ENCODE measurements at regions not wholly inside any gene's neighbourhood (a gene's known extent, or its start where the extent isn't known, plus 50 kb on each side); places are given as distances from the start of the nearest gene placed in this dataset.

DNA sequence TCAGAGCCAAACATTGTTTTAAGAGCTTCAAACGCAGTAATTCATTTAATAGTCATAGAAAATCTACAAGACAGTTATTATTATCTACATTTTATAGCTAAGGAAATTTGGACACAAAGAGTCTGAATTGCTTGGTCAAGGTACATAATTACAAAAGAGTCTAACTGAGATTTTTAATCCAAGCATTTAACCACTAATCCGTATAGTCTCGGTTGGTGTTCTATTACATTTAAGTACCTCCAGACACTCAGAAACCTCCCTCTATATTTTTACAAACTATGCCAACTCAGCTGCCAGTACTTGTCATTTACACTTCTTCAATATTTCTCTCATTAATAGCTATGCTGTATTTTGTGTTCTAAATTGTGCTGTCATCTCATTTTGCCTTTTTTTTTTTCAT lies 240.2 kb upstream of the PLSCR5 start:
- Histone ChIP-seq H3K4me3 (ENCODE audit: control insufficient read depth in 1 of 7, extremely low read depth in 1 of 7, insufficient read depth in 4 of 7, low read depth in 2 of 7, low read length in 6 of 7) (no peak overlapping the region), H3K4me1 (ENCODE audit: control extremely low read depth in 1 of 4, control insufficient read depth in 4 of 4, insufficient read depth in 4 of 4, low read length in 3 of 4) (no peaks in the 10 kb centered on the region), H3K36me3 (ENCODE audit: control insufficient read depth in 4 of 4, insufficient read depth in 4 of 4, low read length in 3 of 4) (no peaks in the 10 kb centered on the region), H3K27ac (ENCODE audit: insufficient read depth in 1 of 2, low read depth in 1 of 2, low read length in 2 of 2, poor library complexity in 1 of 2, severe bottlenecking in 2 of 2) (no peak overlapping the region), H3K9me3 (ENCODE audit: control extremely low read depth in 1 of 5, control insufficient read depth in 4 of 5, insufficient read depth in 2 of 5, low read depth in 1 of 5, low read length in 4 of 5) (no peaks in the 10 kb centered on the region), H3K27me3 (replicated peaks in 2 of 5; ENCODE audit: control insufficient read depth in 4 of 5, insufficient read depth in 5 of 5, low read length in 4 of 5) (no peaks in the 10 kb centered on the region)
- ChIA-PET POLR2A (no interaction called here), CTCF (no interaction called here)
- no peak for DNase-seq
- no CpG with 5 or more reads among the region's 3 CpGs for WGBS (ENCODE audit: insufficient coverage)

DNA sequence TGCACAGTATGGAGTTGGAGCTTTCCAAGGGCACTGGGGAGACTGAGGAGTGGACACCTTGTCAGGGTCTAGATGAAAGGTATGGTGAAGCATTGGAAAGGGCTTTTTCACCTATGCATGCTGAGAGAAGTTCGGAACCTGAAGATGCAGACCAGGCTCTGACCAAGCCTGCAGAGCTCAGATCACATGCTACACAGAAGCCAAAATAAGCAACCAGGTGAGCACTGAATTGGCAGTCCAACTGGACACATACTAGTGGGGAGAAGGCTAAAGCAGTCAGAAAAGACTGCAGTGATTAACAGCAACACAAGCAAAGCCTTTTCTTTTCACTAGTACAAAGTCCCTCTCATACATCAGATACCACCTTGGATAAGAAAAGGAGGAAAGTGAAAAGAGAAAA lies 238.3 kb upstream of the PLSCR5 start:
- Histone ChIP-seq H3K27me3 (replicated peaks in 2 of 5; ENCODE audit: control insufficient read depth in 4 of 5, insufficient read depth in 5 of 5, low read length in 4 of 5) (no peaks in the 10 kb centered on the region), H3K4me3 (ENCODE audit: control insufficient read depth in 1 of 7, extremely low read depth in 1 of 7, insufficient read depth in 4 of 7, low read depth in 2 of 7, low read length in 6 of 7) (no peak overlapping the region), H3K9me3 (ENCODE audit: control extremely low read depth in 1 of 5, control insufficient read depth in 4 of 5, insufficient read depth in 2 of 5, low read depth in 1 of 5, low read length in 4 of 5) (no peaks in the 10 kb centered on the region), H3K4me1 (ENCODE audit: control extremely low read depth in 1 of 4, control insufficient read depth in 4 of 4, insufficient read depth in 4 of 4, low read length in 3 of 4) (no peaks in the 10 kb centered on the region), H3K36me3 (ENCODE audit: control insufficient read depth in 4 of 4, insufficient read depth in 4 of 4, low read length in 3 of 4) (no peaks in the 10 kb centered on the region), H3K27ac (ENCODE audit: insufficient read depth in 1 of 2, low read depth in 1 of 2, low read length in 2 of 2, poor library complexity in 1 of 2, severe bottlenecking in 2 of 2) (no peak overlapping the region)
- POLR2A ChIA-PET, result no interaction called here
- CTCF ChIA-PET, result no interaction called here
- no peak for DNase-seq
- 100% methylated on average over 1 of the region's 1 CpG for WGBS (ENCODE audit: insufficient coverage)

DNA sequence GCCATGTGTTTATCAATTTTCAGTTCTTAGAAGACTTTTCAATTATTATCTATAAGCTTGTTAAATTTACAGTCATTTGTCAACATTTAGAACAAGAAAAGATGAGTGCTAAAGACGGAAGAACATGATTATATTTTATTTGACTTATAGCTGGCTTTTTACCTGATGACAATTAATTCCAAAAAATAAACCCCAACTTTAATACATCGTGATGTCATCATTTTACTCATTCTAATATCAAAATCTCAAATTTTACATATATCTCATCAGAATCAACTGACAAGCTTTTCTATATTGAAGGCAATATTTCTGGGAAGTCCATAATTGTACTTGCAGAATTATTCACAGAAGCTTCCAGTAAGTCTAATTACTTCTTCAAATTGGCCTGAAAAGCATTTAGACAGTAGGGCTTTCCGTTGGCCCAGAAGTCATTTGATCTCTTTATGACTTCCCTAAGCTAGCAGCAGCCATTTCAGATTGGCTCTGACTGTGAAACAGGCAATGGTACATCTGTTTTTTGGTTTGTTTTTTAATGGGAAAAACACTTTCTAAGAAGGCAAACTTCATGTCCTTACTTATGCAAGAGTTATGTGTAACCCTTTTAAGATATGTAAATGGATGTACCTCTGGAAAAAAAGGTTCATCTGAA lies 234.7 kb upstream of the PLSCR5 start:
- no peaks in the 10 kb centered on the region for H3K27me3 ChIP-seq (replicated peaks in 2 of 5; ENCODE audit: control insufficient read depth in 4 of 5, insufficient read depth in 5 of 5, low read length in 4 of 5)
- no peak for DNase-seq
- WGBS (ENCODE audit: insufficient coverage), result 64% methylated on average over 2 of the region's 3 CpGs
- no peak overlapping the region for H3K4me3 ChIP-seq (ENCODE audit: control insufficient read depth in 1 of 7, extremely low read depth in 1 of 7, insufficient read depth in 4 of 7, low read depth in 2 of 7, low read length in 6 of 7)
- no peaks in the 10 kb centered on the region for H3K4me1 ChIP-seq (ENCODE audit: control extremely low read depth in 1 of 4, control insufficient read depth in 4 of 4, insufficient read depth in 4 of 4, low read length in 3 of 4)
- H3K9me3 ChIP-seq (ENCODE audit: control extremely low read depth in 1 of 5, control insufficient read depth in 4 of 5, insufficient read depth in 2 of 5, low read depth in 1 of 5, low read length in 4 of 5), result no peaks in the 10 kb centered on the region
- no peak overlapping the region for H3K27ac ChIP-seq (ENCODE audit: insufficient read depth in 1 of 2, low read depth in 1 of 2, low read length in 2 of 2, poor library complexity in 1 of 2, severe bottlenecking in 2 of 2)
- no peaks in the 10 kb centered on the region for H3K36me3 ChIP-seq (ENCODE audit: control insufficient read depth in 4 of 4, insufficient read depth in 4 of 4, low read length in 3 of 4)
- ChIA-PET POLR2A (no interaction called here), CTCF (no interaction called here)

DNA sequence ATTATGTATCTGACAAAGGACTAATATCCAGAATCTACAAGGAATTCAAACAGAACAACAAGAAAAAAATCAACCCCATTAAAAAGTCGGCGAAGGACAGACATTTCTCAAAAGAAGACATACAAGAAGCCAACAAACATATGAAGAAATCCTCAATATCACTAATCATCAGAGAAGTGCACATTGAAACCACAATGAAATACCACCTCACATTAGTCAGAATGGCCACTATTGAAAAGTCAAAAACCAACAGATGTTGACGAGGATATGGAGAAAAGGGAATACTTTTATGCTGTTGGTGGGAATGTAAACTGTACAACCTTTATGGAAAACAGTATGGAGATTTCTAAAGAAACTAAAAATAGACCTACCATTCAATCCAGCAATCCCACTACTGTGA lies 233.1 kb upstream of the PLSCR5 start:
- ChIA-PET CTCF (no interaction called here), POLR2A (no interaction called here)
- Histone ChIP-seq H3K27ac (ENCODE audit: insufficient read depth in 1 of 2, low read depth in 1 of 2, low read length in 2 of 2, poor library complexity in 1 of 2, severe bottlenecking in 2 of 2) (no peak overlapping the region), H3K4me3 (ENCODE audit: control insufficient read depth in 1 of 7, extremely low read depth in 1 of 7, insufficient read depth in 4 of 7, low read depth in 2 of 7, low read length in 6 of 7) (no peak overlapping the region), H3K9me3 (ENCODE audit: control extremely low read depth in 1 of 5, control insufficient read depth in 4 of 5, insufficient read depth in 2 of 5, low read depth in 1 of 5, low read length in 4 of 5) (no peaks in the 10 kb centered on the region), H3K4me1 (ENCODE audit: control extremely low read depth in 1 of 4, control insufficient read depth in 4 of 4, insufficient read depth in 4 of 4, low read length in 3 of 4) (no peaks in the 10 kb centered on the region), H3K36me3 (ENCODE audit: control insufficient read depth in 4 of 4, insufficient read depth in 4 of 4, low read length in 3 of 4) (no peaks in the 10 kb centered on the region), H3K27me3 (replicated peaks in 2 of 5; ENCODE audit: control insufficient read depth in 4 of 5, insufficient read depth in 5 of 5, low read length in 4 of 5) (no peaks in the 10 kb centered on the region)
- WGBS (ENCODE audit: insufficient coverage), result 100% methylated on average over 2 of the region's 3 CpGs
- no peak for DNase-seq

DNA sequence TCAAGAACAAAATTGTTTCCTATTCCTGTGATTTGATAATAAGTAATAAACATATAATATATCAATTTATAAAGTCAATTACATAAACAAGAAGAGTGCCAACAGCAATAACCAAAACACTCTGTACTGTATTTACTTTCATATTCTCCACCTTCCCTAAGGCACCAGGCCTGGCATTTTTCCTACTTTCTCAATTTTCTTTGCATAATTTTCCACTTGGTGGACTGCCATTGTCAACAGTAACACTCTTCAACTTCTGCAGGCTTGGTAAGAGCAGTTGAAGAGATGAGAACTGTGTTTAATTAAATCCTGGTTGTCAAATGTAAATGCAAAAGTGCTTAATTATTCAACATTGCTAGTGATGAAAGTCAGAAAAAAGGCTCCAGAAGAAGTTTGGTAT lies 229.8 kb upstream of the PLSCR5 start:
- no peak for DNase-seq
- Histone ChIP-seq H3K27ac (ENCODE audit: insufficient read depth in 1 of 2, low read depth in 1 of 2, low read length in 2 of 2, poor library complexity in 1 of 2, severe bottlenecking in 2 of 2) (no peak overlapping the region), H3K9me3 (ENCODE audit: control extremely low read depth in 1 of 5, control insufficient read depth in 4 of 5, insufficient read depth in 2 of 5, low read depth in 1 of 5, low read length in 4 of 5) (no peaks in the 10 kb centered on the region), H3K36me3 (ENCODE audit: control insufficient read depth in 4 of 4, insufficient read depth in 4 of 4, low read length in 3 of 4) (no peaks in the 10 kb centered on the region), H3K27me3 (replicated peaks in 2 of 5; ENCODE audit: control insufficient read depth in 4 of 5, insufficient read depth in 5 of 5, low read length in 4 of 5) (no peaks in the 10 kb centered on the region), H3K4me1 (ENCODE audit: control extremely low read depth in 1 of 4, control insufficient read depth in 4 of 4, insufficient read depth in 4 of 4, low read length in 3 of 4) (no peaks in the 10 kb centered on the region), H3K4me3 (ENCODE audit: control insufficient read depth in 1 of 7, extremely low read depth in 1 of 7, insufficient read depth in 4 of 7, low read depth in 2 of 7, low read length in 6 of 7) (no peak overlapping the region)
- POLR2A ChIA-PET, result no interaction called here
- CTCF ChIA-PET, result no interaction called here

DNA sequence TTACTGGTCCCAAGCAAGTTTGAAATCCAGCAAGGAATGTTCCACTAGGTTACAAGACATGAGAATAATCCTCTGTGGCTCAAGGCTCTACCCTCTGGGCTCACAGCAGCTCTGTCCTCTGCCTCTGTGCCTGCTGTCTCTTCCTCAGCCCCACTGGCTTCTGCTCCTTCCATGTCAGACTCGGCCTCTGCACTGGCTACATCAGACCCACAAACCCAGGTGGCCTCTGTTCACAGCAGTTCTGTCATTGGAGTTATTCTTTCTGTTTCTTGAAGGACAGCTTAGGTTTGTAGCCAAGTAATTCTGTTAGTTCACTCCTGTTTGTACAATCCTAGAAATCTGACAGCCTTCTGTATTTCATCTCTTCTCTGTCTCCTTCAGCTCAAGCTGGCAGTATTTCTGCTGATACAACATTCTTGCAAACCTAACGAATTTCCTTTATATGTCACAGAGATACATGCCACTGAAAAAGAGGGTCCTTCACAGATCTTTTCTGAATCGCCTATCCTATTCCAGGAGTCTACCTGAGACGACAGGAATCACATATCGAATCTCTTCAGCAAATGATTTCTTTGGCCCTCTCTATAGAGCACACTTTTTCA lies 227.8 kb upstream of the PLSCR5 start:
- no peak for DNase-seq
- Histone ChIP-seq H3K27ac (ENCODE audit: insufficient read depth in 1 of 2, low read depth in 1 of 2, low read length in 2 of 2, poor library complexity in 1 of 2, severe bottlenecking in 2 of 2) (no peak overlapping the region), H3K27me3 (replicated peaks in 2 of 5; ENCODE audit: control insufficient read depth in 4 of 5, insufficient read depth in 5 of 5, low read length in 4 of 5) (no peaks in the 10 kb centered on the region), H3K4me3 (ENCODE audit: control insufficient read depth in 1 of 7, extremely low read depth in 1 of 7, insufficient read depth in 4 of 7, low read depth in 2 of 7, low read length in 6 of 7) (no peak overlapping the region), H3K4me1 (ENCODE audit: control extremely low read depth in 1 of 4, control insufficient read depth in 4 of 4, insufficient read depth in 4 of 4, low read length in 3 of 4) (no peaks in the 10 kb centered on the region), H3K9me3 (ENCODE audit: control extremely low read depth in 1 of 5, control insufficient read depth in 4 of 5, insufficient read depth in 2 of 5, low read depth in 1 of 5, low read length in 4 of 5) (no peaks in the 10 kb centered on the region), H3K36me3 (ENCODE audit: control insufficient read depth in 4 of 4, insufficient read depth in 4 of 4, low read length in 3 of 4) (no peaks in the 10 kb centered on the region)
- ChIA-PET POLR2A (no interaction called here), CTCF (no interaction called here)
- 80% methylated on average over 2 of the region's 5 CpGs for WGBS (ENCODE audit: insufficient coverage)

DNA sequence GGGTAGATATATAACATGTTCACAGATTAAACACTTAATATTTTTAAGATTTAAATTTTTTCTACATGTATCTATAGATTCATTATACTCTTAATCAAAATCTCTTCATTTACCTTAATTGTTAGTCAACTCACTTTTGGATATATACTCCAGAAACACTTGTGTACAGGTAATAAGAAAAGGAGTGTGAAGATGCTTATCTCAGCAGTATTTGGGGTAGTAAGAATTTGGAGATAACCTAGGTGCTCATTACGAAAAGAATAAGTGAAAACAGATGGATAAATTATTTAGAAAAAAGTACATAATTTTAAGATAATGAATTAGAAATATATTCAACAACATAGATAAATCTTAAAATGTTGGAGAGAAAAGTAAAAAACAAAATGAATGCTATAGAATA lies 226.5 kb upstream of the PLSCR5 start:
- no CpG with 5 or more reads among the region's 1 CpG for WGBS (ENCODE audit: insufficient coverage)
- no peaks in the 10 kb centered on the region for H3K4me1 ChIP-seq (ENCODE audit: control extremely low read depth in 1 of 4, control insufficient read depth in 4 of 4, insufficient read depth in 4 of 4, low read length in 3 of 4)
- H3K27me3 ChIP-seq (replicated peaks in 2 of 5; ENCODE audit: control insufficient read depth in 4 of 5, insufficient read depth in 5 of 5, low read length in 4 of 5), result no peaks in the 10 kb centered on the region
- no peaks in the 10 kb centered on the region for H3K9me3 ChIP-seq (ENCODE audit: control extremely low read depth in 1 of 5, control insufficient read depth in 4 of 5, insufficient read depth in 2 of 5, low read depth in 1 of 5, low read length in 4 of 5)
- H3K36me3 ChIP-seq (ENCODE audit: control insufficient read depth in 4 of 4, insufficient read depth in 4 of 4, low read length in 3 of 4), result no peaks in the 10 kb centered on the region
- ChIA-PET POLR2A (no interaction called here), CTCF (no interaction called here)
- no peak overlapping the region for H3K27ac ChIP-seq (ENCODE audit: insufficient read depth in 1 of 2, low read depth in 1 of 2, low read length in 2 of 2, poor library complexity in 1 of 2, severe bottlenecking in 2 of 2)
- no peak overlapping the region for H3K4me3 ChIP-seq (ENCODE audit: control insufficient read depth in 1 of 7, extremely low read depth in 1 of 7, insufficient read depth in 4 of 7, low read depth in 2 of 7, low read length in 6 of 7)
- no peak for DNase-seq

Measured in common myeloid progenitor, CD34-positive (primary cell).